Ovary (tissue), 3 donors: ENCODE measurements at regions not wholly inside any gene's neighbourhood (a gene's known extent, or its start where the extent isn't known, plus 50 kb on each side); places are given as distances from the start of the nearest gene placed in this dataset.

ENCODE experiments used
- CTCF ChIP-seq, 3 donors: fragments of 450-650 bp in 2 of 3; fragments of 200-600 bp in 1 of 3; IDR thresholded peaks; one replicate each; pipeline versions ENCODE4 v1.5.1 to v1.8.0; 2016 to 2022; ENCODE audit warnings: antibody characterized with exemption in 3 of 3, mild to moderate bottlenecking in 1 of 3
- POLR2A ChIP-seq: fragments of 450-650 bp; IDR thresholded peaks from one replicate; pipeline ENCODE4 v1.6.1; 2017; ENCODE audit warnings: antibody characterized with exemption, mild to moderate bottlenecking, moderate library complexity
- donor health status: DM: no; HTN: no; CAD: no.

- no peak for TF ChIP-seq CTCF (IDR thresholded peaks at IDR 0.05)
- TF ChIP-seq POLR2A: no peak
Observed at GRCh38 chr10:57880446-57881227, 387.1 kb downstream of the IPMK start.
